A673 (cell line): ENCODE measurements at regions not wholly inside any gene's neighbourhood (a gene's known extent, or its start where the extent isn't known, plus 50 kb on each side); places are given as distances from the start of the nearest gene placed in this dataset.

Experiments used
- BruUV-seq: library from RNA; stranded (reverse); fragments of 400-500 nt; replicated peaks from 2 replicates; lab custom pipeline; 2021; lab: Mats Ljungman, UMichigan
- CTCF ChIA-PET: fragments of 300-600 bp; sonication (Branson Sonifier 250); formaldehyde crosslinking; loops from one replicate; lab custom pipeline; 2022; ENCODE audit warnings: antibody characterized with exemption; lab: Charles Lee
- POLR2A ChIA-PET: fragments of 300-600 bp; sonication (Branson Sonifier 250); formaldehyde crosslinking; loops from one replicate; lab custom pipeline; 2022; ENCODE audit warnings: antibody characterized with exemption; ENCODE audit not compliant: low non-redundant PET; lab: Charles Lee
- DNase-seq: peaks from one replicate; pipeline ENCODE4 v3.0.0-alpha.2; 2015; ENCODE audit warnings: low spot score
- H3K27ac ChIP-seq: fragments of 200-600 bp; sonication (generic); 2 replicates; pipeline ENCODE4 v1.5.1; 2016; ENCODE audit warnings: mixed run types, low read depth, mild to moderate bottlenecking, mixed read lengths, antibody characterized with exemption, low read length; ENCODE audit not compliant: poor library complexity, severe bottlenecking
- H3K27me3 ChIP-seq: fragments of 200-600 bp; sonication (generic); replicated peaks from 2 replicates; pipeline ENCODE4 v1.6.1; 2017; ENCODE audit warnings: mixed run types, low read depth, mild to moderate bottlenecking, mixed read lengths, antibody characterized with exemption, low read length; ENCODE audit not compliant: insufficient read depth, poor library complexity
- H3K36me3 ChIP-seq: fragments of 200-600 bp; sonication (generic); 2 replicates; pipeline ENCODE4 v1.6.1; 2016; ENCODE audit warnings: mixed run types, mild to moderate bottlenecking, mixed read lengths, antibody characterized with exemption, low read length; ENCODE audit not compliant: insufficient read depth, poor library complexity, severe bottlenecking
- H3K4me1 ChIP-seq: fragments of 200-600 bp; sonication (generic); 2 replicates; pipeline ENCODE4 v1.6.1; 2017; ENCODE audit warnings: mixed run types, mild to moderate bottlenecking, mixed read lengths, antibody characterized with exemption, low read length; ENCODE audit not compliant: insufficient read depth, poor library complexity, severe bottlenecking
- H3K4me3 ChIP-seq: fragments of 200-600 bp; sonication (generic); 2 replicates; pipeline ENCODE4 v1.5.1; 2016; ENCODE audit warnings: low read depth, mixed run types, mild to moderate bottlenecking, mixed read lengths, low read length; ENCODE audit not compliant: poor library complexity, severe bottlenecking
- H3K9me3 ChIP-seq: fragments of 200-600 bp; sonication (generic); 2 replicates; pipeline ENCODE4 v1.6.1; 2016; ENCODE audit warnings: mixed run types, low read depth, mild to moderate bottlenecking, mixed read lengths, antibody characterized with exemption, low read length; ENCODE audit not compliant: poor library complexity, severe bottlenecking
- EZH2 ChIP-seq: fragments of 200-600 bp; sonication (generic); IDR thresholded peaks from 2 replicates; pipeline ENCODE4 v1.6.1; 2017; ENCODE audit warnings: borderline replicate concordance, low read depth, mild to moderate bottlenecking, mixed read lengths, antibody characterized with exemption, low read length; ENCODE audit not compliant: poor library complexity, severe bottlenecking
- intact Hi-C: fragments of 100-400 bp; cut with micrococcal nuclease; formaldehyde crosslinking; loops from one replicate; pipeline ENCODE4 v1.10.0; 2022; ENCODE audit not compliant: unreplicated experiment
- TF ChIP-seq, protein P1 (sequence below): fragments of 300-800, 200-600 bp; sonication (generic); conservative IDR thresholded peaks from 2 replicates; pipeline ENCODE4 v1.5.1; 2017; ENCODE audit warnings: low read depth, mild to moderate bottlenecking, antibody characterized with exemption, low read length, moderate library complexity, mixed read lengths

DNA sequence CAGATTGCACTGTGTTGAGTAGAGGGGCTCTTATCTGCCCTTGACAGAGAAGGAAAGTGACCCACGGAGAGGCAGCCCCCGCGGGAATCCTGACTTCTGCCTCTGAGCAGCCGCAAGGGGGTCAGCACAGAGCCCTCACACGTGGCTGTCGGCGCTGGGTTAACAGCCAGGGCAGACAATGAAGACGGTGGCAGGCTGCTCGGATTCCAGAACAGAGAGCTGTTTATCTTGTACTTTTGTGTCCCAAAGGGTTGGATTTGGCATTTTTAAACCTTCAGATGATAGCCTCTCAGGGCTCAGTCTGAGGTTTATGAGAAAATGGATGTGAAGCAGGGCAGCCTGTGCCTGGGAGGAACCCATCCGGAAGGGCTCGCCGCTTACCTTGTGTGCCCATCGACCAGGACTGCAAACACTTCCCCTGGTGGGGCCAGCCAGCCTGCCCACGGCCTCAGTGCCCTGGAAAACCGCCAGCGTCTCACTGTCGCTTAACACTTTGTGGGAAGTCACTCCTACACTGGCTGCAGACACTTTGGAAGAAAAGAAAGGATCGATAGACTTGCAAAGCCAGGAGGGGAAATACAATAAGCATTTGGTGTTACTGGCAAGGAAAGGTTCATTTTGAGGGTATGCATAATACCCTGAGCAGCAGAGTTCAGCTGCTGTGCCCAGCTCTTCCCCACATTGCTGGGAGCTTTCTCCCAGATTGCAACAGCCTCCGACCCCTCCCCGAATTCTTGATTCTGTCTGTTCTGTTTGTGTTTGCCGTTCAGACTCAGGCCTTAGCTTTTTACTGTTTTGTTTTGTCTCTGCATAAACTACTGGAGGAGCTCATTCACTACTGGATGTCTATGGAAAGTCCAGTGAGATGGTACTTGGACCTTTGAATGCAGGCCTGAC is 325.3 kb upstream of the MYT1L start:
- H3K9me3 ChIP-seq: no peaks in the 10 kb centered on the region
- BruUV-seq: no TSS peak
- H3K27me3 ChIP-seq: peaks cover 23% of the 10 kb centered on the region
- TF ChIP-seq EZH2: no peak
- TF ChIP-seq, protein P1, sequence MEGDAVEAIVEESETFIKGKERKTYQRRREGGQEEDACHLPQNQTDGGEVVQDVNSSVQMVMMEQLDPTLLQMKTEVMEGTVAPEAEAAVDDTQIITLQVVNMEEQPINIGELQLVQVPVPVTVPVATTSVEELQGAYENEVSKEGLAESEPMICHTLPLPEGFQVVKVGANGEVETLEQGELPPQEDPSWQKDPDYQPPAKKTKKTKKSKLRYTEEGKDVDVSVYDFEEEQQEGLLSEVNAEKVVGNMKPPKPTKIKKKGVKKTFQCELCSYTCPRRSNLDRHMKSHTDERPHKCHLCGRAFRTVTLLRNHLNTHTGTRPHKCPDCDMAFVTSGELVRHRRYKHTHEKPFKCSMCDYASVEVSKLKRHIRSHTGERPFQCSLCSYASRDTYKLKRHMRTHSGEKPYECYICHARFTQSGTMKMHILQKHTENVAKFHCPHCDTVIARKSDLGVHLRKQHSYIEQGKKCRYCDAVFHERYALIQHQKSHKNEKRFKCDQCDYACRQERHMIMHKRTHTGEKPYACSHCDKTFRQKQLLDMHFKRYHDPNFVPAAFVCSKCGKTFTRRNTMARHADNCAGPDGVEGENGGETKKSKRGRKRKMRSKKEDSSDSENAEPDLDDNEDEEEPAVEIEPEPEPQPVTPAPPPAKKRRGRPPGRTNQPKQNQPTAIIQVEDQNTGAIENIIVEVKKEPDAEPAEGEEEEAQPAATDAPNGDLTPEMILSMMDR: no peak
- ChIA-PET CTCF (no interaction called here), POLR2A (no interaction called here)
- H3K27ac ChIP-seq: no peak overlapping the region
- intact Hi-C loops: no loop called here
- no peak for DNase-seq
- H3K4me1 ChIP-seq: no peaks in the 10 kb centered on the region
- H3K4me3 ChIP-seq: no peak overlapping the region
- no peaks in the 10 kb centered on the region for H3K36me3 ChIP-seq

DNA sequence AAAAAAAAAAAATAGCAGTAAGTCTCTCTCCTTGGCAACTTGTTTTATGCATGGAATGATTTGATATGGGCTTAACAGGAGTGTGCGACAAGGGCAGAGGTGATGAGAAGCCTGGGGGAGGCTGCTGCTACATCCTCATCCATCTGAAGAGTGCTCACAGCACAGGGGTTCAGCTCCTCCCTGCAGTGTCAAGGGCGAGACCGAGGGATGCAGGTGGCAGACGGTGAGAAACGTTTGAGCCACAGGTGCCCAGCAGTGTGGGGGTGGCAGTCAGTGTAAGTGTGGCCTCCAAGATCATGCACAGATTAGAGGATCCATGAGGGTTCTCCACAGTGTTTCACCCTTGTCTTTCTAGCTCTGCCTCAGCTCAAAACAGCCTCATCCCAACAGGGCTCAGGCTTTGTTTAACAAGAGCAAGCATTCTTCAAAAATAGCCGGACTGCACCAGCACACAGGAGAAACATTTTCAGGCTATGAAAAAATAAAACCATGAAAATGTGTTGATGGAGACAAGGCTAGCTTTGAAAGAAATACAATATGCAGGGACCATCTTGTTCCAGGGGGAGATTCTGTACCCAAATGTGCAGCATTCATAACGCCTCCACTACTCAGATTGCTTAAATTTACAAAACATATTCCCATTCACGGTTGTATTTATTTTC is 324.5 kb upstream of the MYT1L start:
- TF ChIP-seq EZH2: no peak
- TF ChIP-seq, protein P1: no peak
- Histone ChIP-seq H3K9me3 (no peaks in the 10 kb centered on the region), H3K27me3 (peaks cover 23% of the 10 kb centered on the region), H3K4me3 (no peak overlapping the region), H3K36me3 (no peaks in the 10 kb centered on the region), H3K27ac (no peak overlapping the region), H3K4me1 (no peaks in the 10 kb centered on the region)
- CTCF ChIA-PET: no interaction called here
- no TSS peak for BruUV-seq
- DNase-seq: no peak
- POLR2A ChIA-PET: no interaction called here
- intact Hi-C loops: no loop called here

DNA sequence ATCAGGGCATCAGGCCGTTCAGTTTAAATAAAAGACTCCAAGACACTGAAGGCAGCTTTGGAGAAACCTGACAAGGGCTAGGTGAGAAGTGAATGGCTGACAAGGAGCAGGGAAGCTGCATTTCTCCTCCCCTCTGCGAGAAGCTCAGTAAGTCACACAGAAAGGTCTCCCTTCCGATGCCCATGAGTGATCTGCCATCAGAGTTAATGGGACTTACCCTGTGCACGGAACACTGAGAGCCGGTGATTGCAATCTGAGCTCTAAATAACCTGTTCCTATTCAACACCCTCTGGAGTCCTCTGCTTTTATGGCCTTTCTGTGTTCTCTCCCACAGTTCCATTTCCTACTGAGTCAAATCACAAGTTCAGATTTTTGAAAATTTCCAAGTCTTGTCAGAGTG is 322.2 kb upstream of the MYT1L start:
- POLR2A ChIA-PET: interaction anchor here (0.8 kb wide), 1 partner anchor 23 kb away, joined by 3 read pairs; no protein-coding TSS in a partner anchor
- no peak for DNase-seq
- no peaks in the 10 kb centered on the region for H3K4me1 ChIP-seq
- no peak overlapping the region for H3K4me3 ChIP-seq
- TF ChIP-seq EZH2: no peak
- H3K27ac ChIP-seq: no peak overlapping the region
- CTCF ChIA-PET: no interaction called here
- no TSS peak for BruUV-seq
- peaks cover 23% of the 10 kb centered on the region for H3K27me3 ChIP-seq
- no peaks in the 10 kb centered on the region for H3K36me3 ChIP-seq
- H3K9me3 ChIP-seq: no peaks in the 10 kb centered on the region
- intact Hi-C loops: no loop called here
